ENCODE measurements at regions not wholly inside any gene's neighbourhood (a gene's known extent, or its start where the extent isn't known, plus 50 kb on each side); places are given as distances from the start of the nearest gene placed in this dataset.
"Not testable (repeated sequence)": the region's sequence is repeated elsewhere in the genome, so short reads cannot be mapped to it uniquely, and the experiment has no call there.

GRCh38 chrX:104391906-104392305, 137.2 kb upstream of the ESX1 start:
- intact Hi-C loops (cut with micrococcal nuclease): no loop called here

- intact Hi-C loops (cut with micrococcal nuclease): no loop called here
Measured at GRCh38 chrX:104376937-104377336, 122.2 kb upstream of the ESX1 start.

DNA sequence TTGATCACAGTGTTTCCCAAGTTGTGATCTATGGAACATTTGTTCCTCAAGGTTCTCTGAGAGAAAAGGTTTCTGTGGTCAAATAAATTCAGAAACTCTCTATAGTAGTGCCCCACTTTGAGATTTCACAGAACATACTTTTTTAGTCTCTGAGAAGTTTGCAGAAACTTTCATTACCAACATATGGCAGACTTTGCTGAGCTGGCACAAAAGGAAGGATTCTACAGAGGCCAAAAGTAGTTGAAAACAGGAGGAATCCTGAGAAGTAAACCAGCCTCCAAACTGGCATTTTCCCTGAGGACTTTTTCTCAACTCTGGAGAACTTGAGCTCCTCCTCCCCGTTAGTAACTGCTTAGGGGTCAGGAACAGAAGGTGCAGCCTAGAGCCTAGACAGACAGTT, 117.8 kb upstream of the ESX1 start:
- intact Hi-C loops (cut with micrococcal nuclease): no loop called here

DNA sequence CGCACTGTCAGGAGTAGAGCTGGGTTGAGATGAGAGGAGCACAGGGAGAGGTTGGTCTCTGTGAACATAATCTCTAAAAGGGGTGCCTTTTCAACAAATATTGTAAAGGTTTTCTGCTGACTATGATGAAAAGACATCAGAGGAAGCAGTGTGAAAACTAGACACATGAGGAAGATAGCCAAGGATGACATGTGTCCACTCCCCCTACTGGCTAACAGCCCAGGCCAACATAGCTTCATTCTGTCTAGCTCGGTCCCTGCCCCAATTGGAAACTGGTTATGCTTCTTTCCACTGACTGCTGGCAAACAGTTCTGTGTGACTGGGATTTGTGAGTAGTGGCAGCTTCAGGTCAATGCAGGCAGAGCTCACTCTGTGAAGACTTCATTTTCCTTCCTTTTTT, 115.4 kb upstream of the ESX1 start:
- intact Hi-C loops (cut with micrococcal nuclease): no loop called here

DNA sequence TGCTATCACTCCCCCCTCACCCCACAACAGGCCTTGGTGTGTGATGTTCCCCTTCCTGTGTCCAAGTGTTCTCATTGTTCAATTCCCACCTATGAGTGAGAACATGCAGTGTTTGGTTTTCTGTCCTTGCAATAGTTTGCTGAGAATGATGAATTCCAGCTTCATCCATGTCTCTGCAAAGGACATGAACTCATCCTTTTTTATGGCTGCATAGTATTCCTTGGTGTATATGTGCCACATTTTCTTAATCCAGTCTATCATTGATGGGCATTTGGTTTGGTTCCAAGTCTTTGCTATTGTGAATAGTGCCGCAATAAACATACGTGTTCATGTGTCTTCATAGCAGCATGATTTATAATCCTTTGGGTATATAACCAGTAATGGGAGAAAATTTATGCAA, 106.0 kb upstream of the ESX1 start:
- intact Hi-C loops (cut with micrococcal nuclease): not testable (repeated sequence)

DNA sequence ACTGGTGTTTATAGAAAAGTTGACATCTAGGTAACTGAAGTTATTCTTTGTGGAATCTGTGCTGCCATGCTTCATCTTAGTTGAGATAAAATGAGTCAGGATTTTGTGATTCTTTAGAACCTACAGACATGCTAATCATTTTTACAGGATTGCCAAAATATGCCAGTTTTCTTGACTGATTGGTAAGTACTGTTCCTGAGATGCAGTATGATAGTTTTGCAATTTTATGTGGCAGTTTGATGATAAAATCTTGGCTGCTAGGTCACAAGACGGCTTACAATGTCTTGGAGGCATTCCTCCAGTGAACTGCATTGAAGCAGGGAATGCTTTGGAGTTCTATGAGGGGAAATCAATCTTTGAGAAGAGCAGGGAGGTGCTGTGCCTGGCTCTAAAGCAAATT, 104.4 kb upstream of the ESX1 start:
- intact Hi-C loops (cut with micrococcal nuclease): no loop called here

GRCh38 chrX:104351173-104351769, 96.5 kb upstream of the ESX1 start:
- intact Hi-C loops (cut with micrococcal nuclease): no loop called here

DNA sequence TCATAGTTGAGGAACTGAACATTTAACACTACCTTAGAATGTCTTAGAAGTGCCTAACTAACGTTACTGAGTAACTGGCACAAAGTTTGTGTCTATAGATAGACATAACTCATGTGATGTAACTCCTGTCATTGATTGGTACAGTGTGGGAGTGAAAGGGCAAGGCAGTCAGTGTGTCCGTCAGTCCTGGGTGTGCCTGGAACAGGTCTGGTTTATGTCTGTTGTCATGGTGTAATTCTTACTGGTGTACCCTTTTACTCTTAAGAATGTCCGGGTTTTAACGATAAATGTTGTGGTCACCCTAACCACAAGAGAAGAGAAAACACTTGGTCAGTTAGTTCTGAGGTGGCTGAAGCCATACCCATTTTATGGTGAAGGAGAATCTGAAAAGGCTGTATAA, 93.1 kb upstream of the ESX1 start:
- intact Hi-C loops (cut with micrococcal nuclease): no loop called here

GRCh38 chrX:104343428-104344129, 88.8 kb upstream of the ESX1 start:
- intact Hi-C loops (cut with micrococcal nuclease): loop anchor here (1.0 kb wide), 1 partner anchor 148 kb away; no protein-coding TSS in a partner anchor

DNA sequence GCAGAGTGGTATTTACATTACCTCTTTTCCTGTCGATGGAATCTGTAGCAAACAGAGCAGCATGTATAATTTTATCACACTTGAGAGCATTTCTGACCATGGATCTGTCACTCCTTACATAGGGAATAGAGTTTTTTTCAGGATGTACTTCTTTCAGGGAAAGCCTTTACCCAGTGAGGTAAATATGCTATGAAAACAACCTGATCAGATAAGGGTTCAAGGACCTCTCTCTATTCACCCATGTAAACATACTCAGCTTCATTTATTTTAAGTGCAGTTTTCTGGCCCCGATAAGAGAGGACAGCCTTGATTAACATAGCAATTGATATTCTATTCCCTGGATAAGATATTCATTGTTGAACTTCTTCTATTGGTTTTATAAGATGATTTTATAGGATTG, 87.3 kb upstream of the ESX1 start:
- intact Hi-C loops (cut with micrococcal nuclease): no loop called here

- intact Hi-C loops (cut with micrococcal nuclease): no loop called here
Measured at GRCh38 chrX:104335756-104336155, 81.0 kb upstream of the ESX1 start.

GRCh38 chrX:104334971-104335370, 80.2 kb upstream of the ESX1 start:
- intact Hi-C loops (cut with micrococcal nuclease): no loop called here

DNA sequence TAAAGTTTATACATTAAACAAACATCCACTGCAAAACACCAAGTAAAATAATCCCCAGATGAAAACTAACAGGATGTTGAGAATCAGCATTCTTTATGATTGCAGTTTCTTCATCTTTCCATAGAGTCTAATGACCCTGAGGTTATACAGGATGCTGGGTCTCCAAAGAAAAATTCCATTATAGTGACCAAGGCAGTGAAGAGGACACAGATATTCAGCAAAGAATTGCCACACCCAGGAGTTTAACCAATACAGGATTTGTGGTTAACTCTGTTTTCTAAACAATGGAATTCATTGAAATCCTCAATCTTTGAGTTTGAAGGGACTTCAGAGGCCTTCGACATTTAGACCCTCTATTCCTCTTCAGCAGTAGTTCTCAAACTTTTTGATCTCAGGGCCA, 76.2 kb upstream of the ESX1 start:
- intact Hi-C loops (cut with micrococcal nuclease): no loop called here

- intact Hi-C loops (cut with micrococcal nuclease): no loop called here
Measured at GRCh38 chrX:104329731-104330130, 75.0 kb upstream of the ESX1 start.

GRCh38 chrX:104325213-104325585, 70.5 kb upstream of the ESX1 start:
- intact Hi-C loops (cut with micrococcal nuclease): no loop called here

- intact Hi-C loops (cut with micrococcal nuclease): no loop called here
Measured at GRCh38 chrX:104324461-104325212, 69.9 kb upstream of the ESX1 start.

DNA sequence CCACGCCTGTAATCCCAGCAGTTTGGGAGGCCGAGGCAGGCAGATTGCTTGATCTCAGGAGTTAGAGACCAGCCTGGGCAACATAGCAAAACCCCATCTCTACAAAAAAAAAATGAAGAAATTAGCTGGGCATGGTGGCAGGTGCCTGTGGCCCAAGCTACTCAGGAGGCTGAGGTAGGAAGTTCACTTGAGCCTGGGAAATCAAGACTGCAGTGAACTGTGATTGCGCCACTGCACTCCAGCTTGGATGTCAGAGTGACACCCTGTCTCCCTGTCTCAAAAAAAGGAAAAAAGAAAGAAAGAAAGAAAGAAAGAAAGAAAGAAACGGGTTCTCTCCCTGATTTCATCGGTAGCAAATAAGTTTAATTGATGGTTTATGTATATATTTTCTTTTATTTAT, 64.6 kb upstream of the ESX1 start:
- intact Hi-C loops (cut with micrococcal nuclease): no loop called here

DNA sequence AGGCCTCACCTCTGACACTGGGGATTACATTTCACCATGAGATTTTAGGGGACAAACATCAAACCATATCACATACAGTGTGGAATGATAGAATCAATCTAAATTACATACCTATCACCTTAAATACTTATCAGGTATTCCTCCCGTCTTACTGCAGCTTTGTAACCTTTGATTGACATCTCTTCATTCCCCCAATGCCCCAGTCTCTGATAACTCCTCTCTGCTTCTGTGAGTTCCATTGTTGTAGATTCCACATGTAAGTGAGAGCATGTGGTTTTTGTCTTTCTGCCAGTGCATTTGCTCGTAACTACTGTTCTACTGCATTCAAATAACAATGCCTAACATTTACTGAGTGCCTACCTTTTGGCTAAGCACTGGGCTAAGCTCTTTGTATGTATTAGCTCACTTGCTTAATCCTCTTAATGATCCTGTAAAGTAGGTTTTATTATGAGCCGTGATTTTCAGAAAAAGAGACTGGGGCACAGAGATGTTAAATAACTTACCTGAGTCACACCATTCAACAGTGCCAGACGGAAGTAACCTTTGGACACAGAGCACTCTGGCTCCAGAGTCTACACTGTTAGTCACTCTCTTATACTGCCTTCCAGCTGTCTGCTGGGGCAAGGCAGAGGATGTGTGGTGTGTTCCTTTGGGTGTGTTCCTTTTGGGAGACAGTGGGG, 63.7 kb upstream of the ESX1 start:
- intact Hi-C loops (cut with micrococcal nuclease): no loop called here

- intact Hi-C loops (cut with micrococcal nuclease): no loop called here
Measured at GRCh38 chrX:104316739-104317138, 62.0 kb upstream of the ESX1 start.

GRCh38 chrX:104315555-104315954, 60.8 kb upstream of the ESX1 start:
- intact Hi-C loops (cut with micrococcal nuclease): no loop called here

DNA sequence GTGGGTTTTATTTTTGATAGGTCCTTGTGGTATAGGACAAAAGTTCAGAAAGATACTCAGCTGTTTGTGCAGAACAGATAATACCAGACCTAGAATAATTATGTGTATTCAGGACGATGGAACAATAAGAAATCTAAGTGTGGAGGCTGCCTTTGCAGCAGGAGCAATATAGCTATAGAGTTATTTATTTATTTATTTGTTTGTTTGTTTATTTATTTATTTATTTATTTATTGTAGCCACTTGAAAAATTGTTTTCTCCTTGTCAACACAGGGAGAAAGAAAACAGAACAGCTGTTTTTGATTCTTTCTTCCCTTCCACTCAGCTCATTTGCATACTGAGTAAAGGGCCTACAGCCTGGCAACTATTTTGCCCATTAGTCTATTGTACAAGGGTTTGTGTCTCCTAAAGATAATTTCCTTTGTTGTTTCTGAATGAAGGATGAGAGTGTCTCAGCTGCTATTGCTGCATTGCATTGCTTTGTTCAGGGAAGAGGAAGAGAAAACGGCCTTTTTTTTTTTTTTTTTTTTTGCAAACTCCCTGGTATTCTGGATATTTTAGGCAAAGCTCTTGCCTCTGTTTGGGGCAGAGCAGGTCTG, 56.0 kb upstream of the ESX1 start:
- intact Hi-C loops (cut with micrococcal nuclease): no loop called here

DNA sequence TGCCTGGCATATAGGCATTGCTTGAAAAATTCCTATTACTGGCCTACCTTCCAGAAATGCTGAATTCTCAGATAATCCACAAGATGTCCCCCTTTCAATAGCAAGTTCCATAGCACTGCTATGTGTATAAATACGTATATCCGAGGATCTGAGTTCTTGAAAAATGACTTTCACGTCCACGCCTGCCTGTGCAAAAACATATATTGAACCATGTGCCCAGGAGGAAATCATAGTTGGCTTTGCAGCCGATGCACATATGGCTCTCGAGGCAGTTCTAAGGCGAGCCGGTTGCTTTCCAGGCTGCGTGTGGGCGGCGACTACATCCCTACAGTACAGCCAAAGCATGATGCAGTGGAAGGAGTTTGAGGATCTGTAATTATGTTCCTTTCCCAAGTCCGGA, 55.4 kb upstream of the ESX1 start:
- intact Hi-C loops (cut with micrococcal nuclease): no loop called here

Measured in T-helper 1 cell treated with Interleukin-12 subunit alpha and Interleukin-12 subunit beta and Interleukin-4 antibody, amounts not matched to agents 30 ng/mL and 1 ng/mL, for 36 hours (primary cell).